Trophoblast cell (in vitro differentiated cells and primary cell): ENCODE measurements at regions not wholly inside any gene's neighbourhood (a gene's known extent, or its start where the extent isn't known, plus 50 kb on each side); places are given as distances from the start of the nearest gene placed in this dataset.
"Not testable (repeated sequence)": the region's sequence is repeated elsewhere in the genome, so short reads cannot be mapped to it uniquely, and the experiment has no call there.

Source experiments
- DNase-seq, 2 donors: peaks; one replicate each; pipeline ENCODE4 v3.0.0-alpha.2; 2016
- H2AFZ ChIP-seq: 2 replicates; pipeline ENCODE4 v1.6.1; 2013; ENCODE audit warnings: low read length, moderate library complexity, mild to moderate bottlenecking; ENCODE audit not compliant: insufficient read depth, poor library complexity
- H2AK5ac ChIP-seq: 2 replicates; pipeline ENCODE4 v1.6.1; 2013; ENCODE audit warnings: mild to moderate bottlenecking, low read length
- H2BK120ac ChIP-seq: 2 replicates; pipeline ENCODE4 v1.6.1; 2013; ENCODE audit warnings: low read length, mild to moderate bottlenecking, moderate library complexity; ENCODE audit not compliant: insufficient read depth, poor library complexity
- H2BK12ac ChIP-seq: 2 replicates; pipeline ENCODE4 v1.6.1; 2013; ENCODE audit warnings: mild to moderate bottlenecking, low read length, moderate library complexity
- H2BK5ac ChIP-seq: 2 replicates; pipeline ENCODE4 v1.6.1; 2013; ENCODE audit warnings: low read length, low read depth, moderate library complexity, mild to moderate bottlenecking; ENCODE audit not compliant: poor library complexity
- H3K14ac ChIP-seq: 2 replicates; pipeline ENCODE4 v1.6.1; 2013; ENCODE audit warnings: mild to moderate bottlenecking, low read length
- H3K18ac ChIP-seq: 2 replicates; pipeline ENCODE4 v1.6.1; 2013; ENCODE audit warnings: mild to moderate bottlenecking, low read length
- H3K23ac ChIP-seq: 2 replicates; pipeline ENCODE4 v1.6.1; 2013; ENCODE audit warnings: low read length
- H3K27ac ChIP-seq: 2 replicates; pipeline ENCODE4 v1.5.1; 2013; ENCODE audit warnings: low read depth, mild to moderate bottlenecking, inconsistent platforms, low read length, moderate library complexity
- H3K27me3 ChIP-seq: 2 replicates; pipeline ENCODE4 v1.6.1; 2013; ENCODE audit warnings: inconsistent platforms, mild to moderate bottlenecking, low read length, moderate library complexity; ENCODE audit not compliant: insufficient read depth
- H3K36me3 ChIP-seq, 2 experiments: 1 replicate in 1 of 2; 2 replicates in 1 of 2; pipeline ENCODE4 v1.6.1; 2013; ENCODE audit warnings: low read length in 2 of 2, mild to moderate bottlenecking in 2 of 2, moderate library complexity in 1 of 2; ENCODE audit not compliant: insufficient read depth in 2 of 2, control insufficient read depth in 1 of 2
- H3K4ac ChIP-seq: 2 replicates; pipeline ENCODE4 v1.6.1; 2013; ENCODE audit warnings: low read depth, mild to moderate bottlenecking, low read length, moderate library complexity
- H3K4me1 ChIP-seq, 2 experiments: 1 replicate in 1 of 2; 2 replicates in 1 of 2; pipeline ENCODE4 v1.6.1; 2013; ENCODE audit warnings: low read length in 2 of 2, mild to moderate bottlenecking in 2 of 2, moderate library complexity in 1 of 2; ENCODE audit not compliant: insufficient read depth in 2 of 2, control insufficient read depth in 1 of 2
- H3K4me2 ChIP-seq: 2 replicates; pipeline ENCODE4 v1.6.1; 2013; ENCODE audit warnings: inconsistent platforms, mild to moderate bottlenecking, low read length, moderate library complexity
- H3K4me3 ChIP-seq: 2 replicates; pipeline ENCODE4 v1.5.1; 2013; ENCODE audit warnings: mild to moderate bottlenecking, low read depth, low read length, inconsistent platforms
- H3K79me1 ChIP-seq: one replicate; pipeline ENCODE4 v1.6.1; 2013; ENCODE audit warnings: low read length
- H3K79me2 ChIP-seq: 2 replicates; pipeline ENCODE4 v1.6.1; 2013; ENCODE audit warnings: low read length, mild to moderate bottlenecking; ENCODE audit not compliant: control insufficient read depth, insufficient read depth, poor library complexity
- H3K9ac ChIP-seq: 2 replicates; pipeline ENCODE4 v1.6.1; 2013; ENCODE audit warnings: mild to moderate bottlenecking, low read length
- H3K9me3 ChIP-seq: 2 replicates; pipeline ENCODE4 v1.6.1; 2013; ENCODE audit warnings: low read depth, mild to moderate bottlenecking, control low read depth, inconsistent platforms, low read length; ENCODE audit not compliant: insufficient read depth
- H4K12ac ChIP-seq: 2 replicates; pipeline ENCODE4 v1.6.1; 2013; ENCODE audit warnings: low read depth, mild to moderate bottlenecking, low read length, moderate library complexity
- H4K8ac ChIP-seq: 2 replicates; pipeline ENCODE4 v1.6.1; 2013; ENCODE audit warnings: low read depth, mild to moderate bottlenecking, low read length, moderate library complexity
- H4K91ac ChIP-seq: one replicate; pipeline ENCODE4 v1.6.1; 2013; ENCODE audit warnings: low read depth, mild to moderate bottlenecking, low read length, moderate library complexity
- WGBS: extraction: QIAGEN DNeasy Blood & Tissue Kit; methylation state at CpG from one replicate; pipeline ENCODE4 v1.1.7; 2013; ENCODE audit warnings: missing lambda C conversion rate; ENCODE audit not compliant: insufficient read length, insufficient coverage; ENCODE audit errors: extremely low coverage; 5-methylcytosine and 5-hydroxymethylcytosine counted together

DNA sequence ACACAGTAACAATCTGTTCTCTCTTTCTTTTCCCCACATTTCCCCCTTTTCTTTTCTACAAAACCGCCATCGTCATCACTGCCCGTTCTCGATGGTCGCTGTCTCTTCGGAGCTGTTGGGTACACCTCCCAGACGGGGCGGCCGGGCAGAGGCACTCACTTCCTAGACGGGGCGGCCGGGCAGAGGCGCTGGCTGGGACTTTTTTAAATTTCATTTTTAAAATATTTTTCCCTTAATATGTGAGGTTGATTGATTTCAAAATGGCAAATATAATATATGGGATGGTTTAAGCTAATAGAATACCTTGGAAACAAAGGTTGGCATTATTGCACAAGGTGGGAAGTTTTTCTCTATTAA lies 427.1 kb upstream of the OR4E1 start:
- not testable (repeated sequence) for H2AFZ ChIP-seq, H3K18ac ChIP-seq, H3K79me1 ChIP-seq, H2BK12ac ChIP-seq, H3K27ac ChIP-seq, H3K23ac ChIP-seq, H3K9ac ChIP-seq, H4K8ac ChIP-seq, H3K27me3 ChIP-seq, H4K91ac ChIP-seq, H3K4me1 ChIP-seq, H2BK120ac ChIP-seq, H3K4ac ChIP-seq, H2BK5ac ChIP-seq, H3K79me2 ChIP-seq, H3K14ac ChIP-seq, H3K4me3 ChIP-seq, H2AK5ac ChIP-seq, H3K36me3 ChIP-seq, H3K9me3 ChIP-seq, H4K12ac ChIP-seq, DNase-seq, H3K4me2 ChIP-seq
- WGBS: no CpG with 5 or more reads among the region's 13 CpGs

GRCh38 chr14:22099942-22100763 lies 426.5 kb upstream of the OR4E1 start:
- DNase-seq: peak; percentile 58 to 59
- H4K91ac ChIP-seq: no peak overlapping the region
- H3K4ac ChIP-seq: no peak overlapping the region
- H3K4me1 ChIP-seq: no peaks in the 10 kb centered on the region
- no peak overlapping the region for H2BK12ac ChIP-seq
- WGBS: no CpG with 5 or more reads among the region's 11 CpGs
- H3K79me2 ChIP-seq: no peaks in the 10 kb centered on the region
- no peak overlapping the region for H3K4me3 ChIP-seq
- H3K4me2 ChIP-seq: no peak overlapping the region
- H3K9ac ChIP-seq: no peak overlapping the region
- no peaks in the 10 kb centered on the region for H3K36me3 ChIP-seq
- no peak overlapping the region for H2BK5ac ChIP-seq
- no peak overlapping the region for H2AK5ac ChIP-seq
- no peak overlapping the region for H2AFZ ChIP-seq
- H4K8ac ChIP-seq: no peak overlapping the region
- H3K27me3 ChIP-seq: no peaks in the 10 kb centered on the region
- H3K14ac ChIP-seq: no peak overlapping the region
- H3K27ac ChIP-seq: no peak overlapping the region
- no peak overlapping the region for H3K18ac ChIP-seq
- no peak overlapping the region for H2BK120ac ChIP-seq
- H3K79me1 ChIP-seq: no peaks in the 10 kb centered on the region
- no peak overlapping the region for H3K23ac ChIP-seq
- H3K9me3 ChIP-seq: no peaks in the 10 kb centered on the region
- no peak overlapping the region for H4K12ac ChIP-seq

DNA sequence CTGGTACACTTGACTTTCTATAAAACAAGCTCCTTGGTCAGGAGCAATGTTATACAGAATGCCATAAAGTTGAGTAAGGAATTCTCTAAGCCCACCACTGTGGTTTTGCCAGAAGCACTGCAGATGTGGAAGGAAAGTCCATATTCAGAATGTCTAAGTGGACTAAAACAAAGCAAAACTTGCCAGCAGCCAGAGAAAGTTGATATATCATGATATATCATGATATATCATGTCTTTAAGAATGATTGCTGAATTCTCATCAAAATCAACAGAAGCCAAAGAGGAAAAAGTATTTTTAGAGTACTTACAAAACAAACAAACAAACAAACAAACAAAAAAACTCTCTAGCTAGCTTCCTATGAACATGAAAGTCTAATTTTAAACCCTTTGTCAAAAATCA lies 424.8 kb upstream of the OR4E1 start:
- H2BK5ac ChIP-seq: no peak overlapping the region
- H3K14ac ChIP-seq: no peak overlapping the region
- no peak overlapping the region for H2AFZ ChIP-seq
- no peak overlapping the region for H3K4ac ChIP-seq
- no peaks in the 10 kb centered on the region for H3K27me3 ChIP-seq
- H2BK120ac ChIP-seq: no peak overlapping the region
- no peak overlapping the region for H3K23ac ChIP-seq
- H3K9me3 ChIP-seq: no peaks in the 10 kb centered on the region
- no peak overlapping the region for H2BK12ac ChIP-seq
- H3K4me2 ChIP-seq: no peak overlapping the region
- H3K79me1 ChIP-seq: no peaks in the 10 kb centered on the region
- no peak overlapping the region for H2AK5ac ChIP-seq
- H4K12ac ChIP-seq: no peak overlapping the region
- H3K79me2 ChIP-seq: no peaks in the 10 kb centered on the region
- no peaks in the 10 kb centered on the region for H3K4me1 ChIP-seq
- no peak overlapping the region for H3K27ac ChIP-seq
- no peak overlapping the region for H4K8ac ChIP-seq
- no peak overlapping the region for H3K4me3 ChIP-seq
- H4K91ac ChIP-seq: no peak overlapping the region
- no peak overlapping the region for H3K18ac ChIP-seq
- H3K9ac ChIP-seq: no peak overlapping the region
- DNase-seq: no peak
- no peaks in the 10 kb centered on the region for H3K36me3 ChIP-seq

GRCh38 chr14:22097586-22098292 lies 424.1 kb upstream of the OR4E1 start:
- Histone ChIP-seq H2AK5ac (no peak overlapping the region), H4K8ac (no peak overlapping the region), H3K9me3 (no peaks in the 10 kb centered on the region), H3K9ac (no peak overlapping the region), H3K18ac (no peak overlapping the region), H2BK12ac (no peak overlapping the region), H3K4ac (no peak overlapping the region), H4K91ac (no peak overlapping the region), H3K27me3 (no peaks in the 10 kb centered on the region), H3K4me2 (no peak overlapping the region), H3K79me2 (no peaks in the 10 kb centered on the region), H3K36me3 (no peaks in the 10 kb centered on the region), H2BK120ac (no peak overlapping the region), H2AFZ (no peak overlapping the region), H3K4me1 (no peaks in the 10 kb centered on the region), H3K4me3 (no peak overlapping the region), H4K12ac (no peak overlapping the region), H2BK5ac (no peak overlapping the region), H3K23ac (no peak overlapping the region), H3K79me1 (no peaks in the 10 kb centered on the region), H3K27ac (no peak overlapping the region), H3K14ac (no peak overlapping the region)
- no peak for DNase-seq
- no CpG with 5 or more reads among the region's 4 CpGs for WGBS
